ENCODE measurements at regions not wholly inside any gene's neighbourhood (a gene's known extent, or its start where the extent isn't known, plus 50 kb on each side); places are given as distances from the start of the nearest gene placed in this dataset.

DNA sequence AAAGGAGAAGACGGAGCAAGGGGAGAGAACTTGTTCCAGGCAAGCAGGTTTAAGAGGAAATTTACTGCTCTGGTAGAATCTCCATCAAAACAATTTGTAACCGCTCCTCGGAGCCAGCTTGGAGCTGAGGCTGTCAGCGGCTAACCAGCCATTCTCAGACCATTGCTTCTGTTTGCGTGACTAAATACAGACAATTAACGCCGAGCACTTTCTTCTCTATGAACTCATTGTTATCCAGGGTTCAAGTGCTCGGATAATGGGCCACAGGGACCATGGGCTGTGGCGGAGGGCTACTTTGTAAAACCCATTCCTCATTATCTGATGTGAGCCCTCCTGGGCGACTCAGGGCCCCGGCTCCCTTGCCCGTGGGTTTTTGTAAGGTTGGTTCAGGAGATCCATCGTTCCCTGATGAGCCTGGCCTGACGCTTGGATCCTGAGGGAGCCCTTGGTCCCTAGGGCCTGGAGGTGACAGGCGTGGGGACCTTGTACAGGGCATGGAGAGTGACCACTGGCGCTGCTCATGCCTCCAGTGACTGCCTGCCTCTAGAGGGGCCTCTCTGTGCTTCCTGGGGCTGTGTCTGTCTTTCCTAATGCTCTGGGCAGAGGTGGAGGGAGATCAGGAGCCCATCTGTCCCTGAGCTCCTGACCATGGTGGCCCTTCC lies 61.5 kb upstream of the ZNF536 start:
- TF ChIP-seq, protein P1, sequence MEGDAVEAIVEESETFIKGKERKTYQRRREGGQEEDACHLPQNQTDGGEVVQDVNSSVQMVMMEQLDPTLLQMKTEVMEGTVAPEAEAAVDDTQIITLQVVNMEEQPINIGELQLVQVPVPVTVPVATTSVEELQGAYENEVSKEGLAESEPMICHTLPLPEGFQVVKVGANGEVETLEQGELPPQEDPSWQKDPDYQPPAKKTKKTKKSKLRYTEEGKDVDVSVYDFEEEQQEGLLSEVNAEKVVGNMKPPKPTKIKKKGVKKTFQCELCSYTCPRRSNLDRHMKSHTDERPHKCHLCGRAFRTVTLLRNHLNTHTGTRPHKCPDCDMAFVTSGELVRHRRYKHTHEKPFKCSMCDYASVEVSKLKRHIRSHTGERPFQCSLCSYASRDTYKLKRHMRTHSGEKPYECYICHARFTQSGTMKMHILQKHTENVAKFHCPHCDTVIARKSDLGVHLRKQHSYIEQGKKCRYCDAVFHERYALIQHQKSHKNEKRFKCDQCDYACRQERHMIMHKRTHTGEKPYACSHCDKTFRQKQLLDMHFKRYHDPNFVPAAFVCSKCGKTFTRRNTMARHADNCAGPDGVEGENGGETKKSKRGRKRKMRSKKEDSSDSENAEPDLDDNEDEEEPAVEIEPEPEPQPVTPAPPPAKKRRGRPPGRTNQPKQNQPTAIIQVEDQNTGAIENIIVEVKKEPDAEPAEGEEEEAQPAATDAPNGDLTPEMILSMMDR (IDR thresholded peaks at IDR 0.05), result no peak
- no peaks in the 10 kb centered on the region for H3K4me1 ChIP-seq
- DNase-seq, result no peak
- H3K27me3 ChIP-seq, result no peaks in the 10 kb centered on the region
- intact Hi-C loops (cut with DNase I; ENCODE audit: low total_unique reads), result no loop called here
- H3K9me3 ChIP-seq, result peaks cover 0 to 9% (median 0%) of the 10 kb centered on the region in 3 donors
- H3K4me3 ChIP-seq, result no peak overlapping the region
- H3K27ac ChIP-seq, result no peak overlapping the region
- H3K36me3 ChIP-seq, result no peaks in the 10 kb centered on the region

- no peak overlapping the region for H3K27ac ChIP-seq
- DNase-seq, result no peak
- no peaks in the 10 kb centered on the region for H3K4me1 ChIP-seq
- H3K9me3 ChIP-seq, result peaks cover 0 to 9% (median 0%) of the 10 kb centered on the region in 3 donors
- H3K4me3 ChIP-seq, result no peak overlapping the region
- intact Hi-C loops (cut with DNase I; ENCODE audit: low total_unique reads), result no loop called here
- no peaks in the 10 kb centered on the region for H3K36me3 ChIP-seq
- no peaks in the 10 kb centered on the region for H3K27me3 ChIP-seq
- TF ChIP-seq, protein P1 (IDR thresholded peaks at IDR 0.05), result no peak
These were observed 60.3 kb upstream of the ZNF536 start for GRCh38 chr19:30311911-30312310.

- Histone ChIP-seq H3K27ac (no peak overlapping the region), H3K27me3 (no peaks in the 10 kb centered on the region), H3K4me1 (no peaks in the 10 kb centered on the region), H3K9me3 (peaks cover 0 to 9% (median 0%) of the 10 kb centered on the region in 3 donors), H3K36me3 (no peaks in the 10 kb centered on the region), H3K4me3 (no peak overlapping the region)
- intact Hi-C loops (cut with DNase I; ENCODE audit: low total_unique reads), result no loop called here
- TF ChIP-seq, protein P1 (IDR thresholded peaks at IDR 0.05), result no peak
- no peak for DNase-seq
These were observed 59.4 kb upstream of the ZNF536 start for GRCh38 chr19:30312582-30313352.

DNA sequence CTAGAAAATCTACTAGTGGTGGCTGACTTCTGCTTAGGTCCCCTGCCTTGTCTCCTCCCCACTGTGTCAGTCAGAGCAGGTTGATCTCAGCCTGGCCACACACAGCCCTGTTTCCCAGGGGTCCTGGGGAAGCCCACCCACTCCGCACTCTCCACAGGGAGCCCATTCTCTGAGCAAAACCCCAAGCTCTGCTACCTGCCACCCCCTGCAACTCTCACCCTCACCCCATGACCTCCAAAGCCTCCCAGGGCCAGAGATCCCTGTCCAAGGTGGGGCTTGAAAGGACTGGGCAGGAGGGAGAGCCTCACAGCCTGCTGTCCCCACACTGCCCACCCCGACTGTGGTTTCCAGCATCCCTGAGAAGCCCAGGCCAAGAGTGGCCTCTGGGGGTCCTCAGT lies 58.8 kb upstream of the ZNF536 start:
- no peak overlapping the region for H3K27ac ChIP-seq
- TF ChIP-seq, protein P1 (IDR thresholded peaks at IDR 0.05), result no peak
- DNase-seq, result no peak
- H3K4me3 ChIP-seq, result no peak overlapping the region
- H3K36me3 ChIP-seq, result no peaks in the 10 kb centered on the region
- H3K27me3 ChIP-seq, result no peaks in the 10 kb centered on the region
- H3K4me1 ChIP-seq, result no peaks in the 10 kb centered on the region
- intact Hi-C loops (cut with DNase I; ENCODE audit: low total_unique reads), result no loop called here
- peaks cover 0 to 9% (median 0%) of the 10 kb centered on the region in 3 donors for H3K9me3 ChIP-seq

DNA sequence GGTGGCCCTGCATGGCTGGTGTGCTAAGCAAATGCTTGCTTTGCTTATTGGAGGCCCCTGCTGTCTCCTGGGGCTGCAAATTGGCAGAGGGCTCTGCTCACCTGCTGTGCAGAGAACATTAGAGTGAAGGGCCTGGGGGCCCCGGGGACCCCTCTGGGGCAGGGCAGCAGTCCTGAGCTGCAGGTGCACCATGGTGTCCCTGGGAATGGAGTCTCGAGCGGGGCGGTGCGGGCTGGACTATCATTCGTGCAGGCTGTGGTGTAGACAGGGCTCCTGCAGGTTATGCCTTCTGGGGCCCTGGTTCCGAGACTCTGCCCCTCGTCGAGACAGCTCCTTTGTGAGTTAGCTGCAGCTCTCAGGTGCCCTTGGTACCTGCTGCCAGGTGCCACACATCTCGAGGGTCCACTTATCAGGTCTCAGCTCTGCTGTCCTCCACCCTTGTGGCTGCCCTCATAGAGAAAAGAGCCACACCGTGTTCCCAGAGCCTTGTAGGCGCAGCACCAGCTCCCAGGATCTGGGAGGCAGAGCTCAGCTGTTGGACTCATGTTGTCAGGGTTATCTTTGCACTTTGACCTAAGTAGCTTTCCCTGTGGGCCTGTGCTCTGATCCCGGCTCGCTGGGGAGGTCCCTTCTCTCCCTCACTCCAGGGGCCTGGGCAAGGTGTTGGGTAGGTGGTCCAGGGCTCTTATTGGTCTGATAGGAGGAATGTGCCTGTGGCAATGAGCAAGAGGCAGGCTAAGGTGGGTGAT lies 58.0 kb upstream of the ZNF536 start:
- no peak for DNase-seq

More for the DNA sequence above, 58.0 kb upstream of the ZNF536 start:
- H3K9me3 ChIP-seq, result peaks cover 0 to 9% (median 0%) of the 10 kb centered on the region in 3 donors
- intact Hi-C loops (cut with DNase I; ENCODE audit: low total_unique reads), result no loop called here
- H3K27ac ChIP-seq, result no peak overlapping the region
- no peaks in the 10 kb centered on the region for H3K36me3 ChIP-seq
- no peak overlapping the region for H3K4me3 ChIP-seq
- H3K4me1 ChIP-seq, result no peaks in the 10 kb centered on the region
- TF ChIP-seq, protein P1 (IDR thresholded peaks at IDR 0.05), result no peak
- H3K27me3 ChIP-seq, result no peaks in the 10 kb centered on the region

All from tibial artery (tissue), 4 donors.